ENCODE measurements at regions not wholly inside any gene's neighbourhood (a gene's known extent, or its start where the extent isn't known, plus 50 kb on each side); places are given as distances from the start of the nearest gene placed in this dataset.
"Not testable (repeated sequence)": the region's sequence is repeated elsewhere in the genome, so short reads cannot be mapped to it uniquely, and the experiment has no call there.

DNA sequence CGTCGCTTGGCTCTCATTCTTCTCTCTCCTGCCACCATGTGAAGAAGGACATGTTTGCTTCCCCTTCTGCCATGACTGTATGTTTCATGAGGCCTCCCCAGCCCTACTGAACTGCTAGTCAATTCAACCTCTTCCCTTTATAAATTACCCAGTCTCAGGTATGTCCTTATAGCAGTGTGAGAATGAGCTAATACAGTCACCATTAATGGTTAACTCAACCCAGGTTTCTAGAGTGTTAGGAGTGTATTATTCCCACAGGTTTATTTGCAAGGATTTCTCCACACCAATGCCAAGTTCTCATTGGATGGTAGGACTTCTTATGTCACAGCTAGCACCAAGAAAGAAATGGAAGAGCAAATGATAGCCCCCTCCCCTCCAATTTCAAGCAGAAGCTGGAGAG, 71.9 kb downstream of the DYNAP start:
- H3K27ac Mint-ChIP-seq: no peak overlapping the region
- TF ChIP-seq, protein P1, sequence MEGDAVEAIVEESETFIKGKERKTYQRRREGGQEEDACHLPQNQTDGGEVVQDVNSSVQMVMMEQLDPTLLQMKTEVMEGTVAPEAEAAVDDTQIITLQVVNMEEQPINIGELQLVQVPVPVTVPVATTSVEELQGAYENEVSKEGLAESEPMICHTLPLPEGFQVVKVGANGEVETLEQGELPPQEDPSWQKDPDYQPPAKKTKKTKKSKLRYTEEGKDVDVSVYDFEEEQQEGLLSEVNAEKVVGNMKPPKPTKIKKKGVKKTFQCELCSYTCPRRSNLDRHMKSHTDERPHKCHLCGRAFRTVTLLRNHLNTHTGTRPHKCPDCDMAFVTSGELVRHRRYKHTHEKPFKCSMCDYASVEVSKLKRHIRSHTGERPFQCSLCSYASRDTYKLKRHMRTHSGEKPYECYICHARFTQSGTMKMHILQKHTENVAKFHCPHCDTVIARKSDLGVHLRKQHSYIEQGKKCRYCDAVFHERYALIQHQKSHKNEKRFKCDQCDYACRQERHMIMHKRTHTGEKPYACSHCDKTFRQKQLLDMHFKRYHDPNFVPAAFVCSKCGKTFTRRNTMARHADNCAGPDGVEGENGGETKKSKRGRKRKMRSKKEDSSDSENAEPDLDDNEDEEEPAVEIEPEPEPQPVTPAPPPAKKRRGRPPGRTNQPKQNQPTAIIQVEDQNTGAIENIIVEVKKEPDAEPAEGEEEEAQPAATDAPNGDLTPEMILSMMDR (IDR thresholded peaks at IDR 0.05): no peak
- ChIA-PET CTCF (interaction anchor here (0.5 to 2.2 kb wide), 4 partner anchors 8 to 321 kb away, joined by 3 to 12 read pairs (median 3); no protein-coding TSS in a partner anchor), POLR2A (no interaction called here)
- no peaks in the 10 kb centered on the region for H3K36me3 Mint-ChIP-seq (ENCODE audit: low read depth)
- peaks cover 5% of the 10 kb centered on the region for H3K9me3 Mint-ChIP-seq
- intact Hi-C loops (cut with micrococcal nuclease): no loop called here
- no peak for ATAC-seq
- no peak for DNase-seq
- peaks cover 8% of the 10 kb centered on the region for H3K27me3 Mint-ChIP-seq
- no peak overlapping the region for H3K4me3 Mint-ChIP-seq
- H3K4me1 Mint-ChIP-seq (ENCODE audit: low read depth): no peaks in the 10 kb centered on the region

DNA sequence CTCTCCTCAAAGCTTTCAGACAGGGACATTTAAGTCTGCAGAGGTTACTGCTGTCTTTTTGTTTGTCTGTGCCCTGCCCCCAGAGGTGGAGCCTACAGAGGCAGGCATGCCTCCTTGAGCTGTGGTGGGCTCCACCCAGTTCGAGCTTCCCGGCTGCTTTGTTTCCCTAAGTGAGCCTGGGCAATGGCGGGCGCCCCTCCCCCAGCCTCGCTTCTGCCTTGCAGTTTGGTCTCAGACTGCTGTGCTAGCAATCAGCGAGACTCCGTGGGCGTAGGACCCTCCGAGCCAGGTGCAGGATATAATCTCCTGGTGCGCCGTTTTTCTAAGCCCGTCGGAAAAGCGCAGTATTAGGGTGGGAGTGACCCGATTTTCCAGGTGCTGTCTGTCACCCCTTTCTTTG, 78.7 kb downstream of the DYNAP start:
- intact Hi-C loops (cut with micrococcal nuclease): loop anchor here (5.0 kb wide), 2 partner anchors 227 to 277 kb away; no protein-coding TSS in a partner anchor
- ATAC-seq; H3K4me3 Mint-ChIP-seq; POLR2A ChIA-PET; H3K27me3 Mint-ChIP-seq; H3K36me3 Mint-ChIP-seq (ENCODE audit: low read depth); H3K27ac Mint-ChIP-seq; DNase-seq; H3K4me1 Mint-ChIP-seq (ENCODE audit: low read depth); H3K9me3 Mint-ChIP-seq: not testable (repeated sequence)
- CTCF ChIA-PET: interaction anchor here (1.0 to 3.2 kb wide), 5 partner anchors 26 to 278 kb away, joined by 3 to 30 read pairs (median 11); no protein-coding TSS in a partner anchor

DNA sequence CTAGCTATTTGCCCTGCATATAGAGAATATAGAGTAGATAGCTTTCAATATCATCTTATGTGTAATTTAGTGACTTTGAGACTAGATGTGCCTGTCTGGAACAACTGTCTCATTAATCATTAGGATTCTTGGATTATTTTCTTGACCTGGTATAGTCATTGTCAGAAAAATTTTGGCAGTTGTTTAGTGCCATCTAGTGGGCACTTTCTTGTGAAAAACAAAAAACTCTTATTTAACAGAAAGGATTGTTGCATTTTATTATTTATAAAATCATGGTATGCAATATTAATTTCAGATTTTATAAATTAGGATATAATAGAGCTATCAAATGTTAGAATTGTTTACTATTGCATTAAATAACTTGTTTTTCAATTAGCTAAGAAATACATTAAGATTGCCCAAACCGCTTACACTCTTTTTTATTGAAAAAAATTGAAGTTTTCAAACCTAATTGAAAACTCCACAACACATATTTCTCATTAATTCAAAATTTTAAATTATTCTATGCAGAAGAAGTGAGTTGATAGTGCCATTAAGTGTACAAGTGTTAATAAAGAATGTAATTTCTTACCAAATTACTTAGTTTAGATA, 80.3 kb downstream of the DYNAP start:
- no peak for ATAC-seq
- no peaks in the 10 kb centered on the region for H3K27me3 Mint-ChIP-seq
- H3K9me3 Mint-ChIP-seq: no peaks in the 10 kb centered on the region
- H3K4me3 Mint-ChIP-seq: no peak overlapping the region
- no peaks in the 10 kb centered on the region for H3K4me1 Mint-ChIP-seq (ENCODE audit: low read depth)
- TF ChIP-seq, protein P1 (IDR thresholded peaks at IDR 0.05): peak; percentile 71
- H3K27ac Mint-ChIP-seq: no peak overlapping the region
- ChIA-PET POLR2A (no interaction called here), CTCF (interaction anchor here (0.7 to 3.2 kb wide), 30 partner anchors 9 to 448 kb away, joined by 3 to 30 read pairs (median 4); partner anchors contain the start of genes C18orf54 and STARD6)
- no peaks in the 10 kb centered on the region for H3K36me3 Mint-ChIP-seq (ENCODE audit: low read depth)
- intact Hi-C loops (cut with micrococcal nuclease): loop anchor here (5.0 kb wide), 2 partner anchors 229 to 279 kb away; no protein-coding TSS in a partner anchor
- no peak for DNase-seq

DNA sequence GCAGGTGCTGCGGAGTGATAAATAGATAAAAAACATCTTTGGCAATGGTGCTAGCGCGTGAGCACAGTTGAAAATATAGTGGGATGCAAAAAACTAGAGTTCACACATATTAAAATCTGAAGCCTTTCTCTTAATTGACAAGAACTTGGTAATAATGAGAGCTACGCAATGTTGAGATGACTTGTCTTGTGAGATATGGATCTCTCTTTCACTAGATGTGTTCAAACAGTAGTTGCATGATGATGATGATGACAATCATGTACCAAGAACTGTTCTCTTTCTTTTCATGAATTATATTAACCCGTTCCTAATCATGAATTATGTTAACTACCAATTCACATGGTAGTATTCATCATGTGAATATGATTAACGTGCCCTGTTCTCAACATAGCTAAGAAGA, 81.1 kb downstream of the DYNAP start:
- H3K4me3 Mint-ChIP-seq: no peak overlapping the region
- ChIA-PET POLR2A (no interaction called here), CTCF (interaction anchor here (0.8 to 3.2 kb wide), 22 partner anchors 10 to 449 kb away, joined by 3 to 30 read pairs (median 5); no protein-coding TSS in a partner anchor)
- intact Hi-C loops (cut with micrococcal nuclease): loop anchor here (5.0 kb wide), 2 partner anchors 230 to 280 kb away; no protein-coding TSS in a partner anchor
- H3K4me1 Mint-ChIP-seq (ENCODE audit: low read depth): no peaks in the 10 kb centered on the region
- DNase-seq (no peak), ATAC-seq (no peak)
- no peaks in the 10 kb centered on the region for H3K27me3 Mint-ChIP-seq
- no peak overlapping the region for H3K27ac Mint-ChIP-seq
- no peaks in the 10 kb centered on the region for H3K36me3 Mint-ChIP-seq (ENCODE audit: low read depth)
- TF ChIP-seq, protein P1 (IDR thresholded peaks at IDR 0.05): no peak
- no peaks in the 10 kb centered on the region for H3K9me3 Mint-ChIP-seq

- CTCF ChIA-PET: interaction anchor here (2.3 to 3.2 kb wide), 2 partner anchors 281 to 302 kb away, joined by 8 to 24 read pairs; no protein-coding TSS in a partner anchor
- DNase-seq (no peak), ATAC-seq (no peak)
- no peaks in the 10 kb centered on the region for H3K4me1 Mint-ChIP-seq (ENCODE audit: low read depth)
- no peaks in the 10 kb centered on the region for H3K9me3 Mint-ChIP-seq
- POLR2A ChIA-PET: no interaction called here
- intact Hi-C loops (cut with micrococcal nuclease): loop anchor here (5.0 kb wide), 2 partner anchors 231 to 281 kb away; no protein-coding TSS in a partner anchor
- H3K4me3 Mint-ChIP-seq: no peak overlapping the region
- no peaks in the 10 kb centered on the region for H3K36me3 Mint-ChIP-seq (ENCODE audit: low read depth)
- TF ChIP-seq, protein P1 (IDR thresholded peaks at IDR 0.05): no peak
- H3K27me3 Mint-ChIP-seq: no peaks in the 10 kb centered on the region
- H3K27ac Mint-ChIP-seq: no peak overlapping the region
Observed at GRCh38 chr18:54672846-54673475, 81.9 kb downstream of the DYNAP start.

Data from activated CD8-positive, alpha-beta T cell treated with anti-CD3 and anti-CD28 coated beads for 36 hours (primary cell).